Activated T-helper 17 cell treated with anti-CD3 and anti-CD28 coated beads, Interleukin-2, amount 50 U/mL, for 72 hours (primary cell): ENCODE measurements at regions not wholly inside any gene's neighbourhood (a gene's known extent, or its start where the extent isn't known, plus 50 kb on each side); places are given as distances from the start of the nearest gene placed in this dataset.
"Not testable (repeated sequence)": the region's sequence is repeated elsewhere in the genome, so short reads cannot be mapped to it uniquely, and the experiment has no call there.

Experiments used
- ATAC-seq: fragments of 150-1000 bp; cut with Tn5 transposase; replicated peaks from 2 replicates; pipeline ENCODE4 v1.10.0; 2021; ENCODE audit warnings: mild to moderate bottlenecking, moderate library complexity
- H3K27ac Mint-ChIP-seq: one replicate; pipeline ENCODE4 v1.8.0; 2022; ENCODE audit warnings: mixed read lengths
- H3K27me3 Mint-ChIP-seq: one replicate; pipeline ENCODE4 v1.8.0; 2022; ENCODE audit warnings: mixed read lengths
- H3K36me3 Mint-ChIP-seq: one replicate; pipeline ENCODE4 v1.8.0; 2022; ENCODE audit warnings: low read depth, mild to moderate bottlenecking, mixed read lengths
- H3K4me1 Mint-ChIP-seq: one replicate; pipeline ENCODE4 v1.8.0; 2022; ENCODE audit warnings: mixed read lengths
- H3K4me3 Mint-ChIP-seq: one replicate; pipeline ENCODE4 v1.8.0; 2022; ENCODE audit warnings: mild to moderate bottlenecking, mixed read lengths
- H3K9me3 Mint-ChIP-seq: one replicate; pipeline ENCODE4 v1.8.0; 2022; ENCODE audit warnings: mixed read lengths

GRCh38 chr5:39698838-39699560 is 274.2 kb upstream of the DAB2 start:
- Mint-ChIP-seq H3K27me3 (peaks cover 3% of the 10 kb centered on the region), H3K4me1 (no peaks in the 10 kb centered on the region), H3K4me3 (no peak overlapping the region), H3K9me3 (no peaks in the 10 kb centered on the region), H3K27ac (no peak overlapping the region), H3K36me3 (no peaks in the 10 kb centered on the region)
- ATAC-seq: no peak

- no peak for ATAC-seq
- no peaks in the 10 kb centered on the region for H3K9me3 Mint-ChIP-seq
- H3K4me1 Mint-ChIP-seq: no peaks in the 10 kb centered on the region
- H3K27ac Mint-ChIP-seq: no peak overlapping the region
- no peaks in the 10 kb centered on the region for H3K36me3 Mint-ChIP-seq
- H3K4me3 Mint-ChIP-seq: no peak overlapping the region
- H3K27me3 Mint-ChIP-seq: peaks cover 3% of the 10 kb centered on the region
Observed at GRCh38 chr5:39697881-39698280, 273.1 kb upstream of the DAB2 start.

- H3K27ac Mint-ChIP-seq: no peak overlapping the region
- H3K27me3 Mint-ChIP-seq: peaks cover 7% of the 10 kb centered on the region
- no peak for ATAC-seq
- H3K9me3 Mint-ChIP-seq: no peaks in the 10 kb centered on the region
- no peaks in the 10 kb centered on the region for H3K4me1 Mint-ChIP-seq
- no peaks in the 10 kb centered on the region for H3K36me3 Mint-ChIP-seq
- no peak overlapping the region for H3K4me3 Mint-ChIP-seq
Observed at GRCh38 chr5:39696672-39697398, 272.1 kb upstream of the DAB2 start.

- Mint-ChIP-seq H3K27ac (no peak overlapping the region), H3K9me3 (no peaks in the 10 kb centered on the region), H3K36me3 (no peaks in the 10 kb centered on the region), H3K4me3 (no peak overlapping the region), H3K27me3 (peaks cover 15% of the 10 kb centered on the region), H3K4me1 (no peaks in the 10 kb centered on the region)
- no peak for ATAC-seq
Observed at GRCh38 chr5:39691993-39692392, 267.2 kb upstream of the DAB2 start.

GRCh38 chr5:39691136-39691535 is 266.4 kb upstream of the DAB2 start:
- H3K36me3 Mint-ChIP-seq: no peaks in the 10 kb centered on the region
- H3K27me3 Mint-ChIP-seq: peaks cover 15% of the 10 kb centered on the region
- H3K9me3 Mint-ChIP-seq: no peaks in the 10 kb centered on the region
- H3K4me3 Mint-ChIP-seq: no peak overlapping the region
- no peak overlapping the region for H3K27ac Mint-ChIP-seq
- H3K4me1 Mint-ChIP-seq: no peaks in the 10 kb centered on the region
- ATAC-seq: no peak

GRCh38 chr5:39689919-39690318 is 265.1 kb upstream of the DAB2 start:
- Mint-ChIP-seq H3K4me3 (no peak overlapping the region), H3K27me3 (peaks cover 16% of the 10 kb centered on the region), H3K27ac (no peak overlapping the region), H3K4me1 (no peaks in the 10 kb centered on the region), H3K36me3 (no peaks in the 10 kb centered on the region), H3K9me3 (no peaks in the 10 kb centered on the region)
- no peak for ATAC-seq

GRCh38 chr5:39687924-39688323 is 263.1 kb upstream of the DAB2 start:
- not testable (repeated sequence) for H3K4me3 Mint-ChIP-seq, H3K9me3 Mint-ChIP-seq, H3K36me3 Mint-ChIP-seq, ATAC-seq, H3K4me1 Mint-ChIP-seq, H3K27ac Mint-ChIP-seq
- peaks cover 15% of the 10 kb centered on the region for H3K27me3 Mint-ChIP-seq

GRCh38 chr5:39680213-39680612 is 255.4 kb upstream of the DAB2 start:
- H3K4me3 Mint-ChIP-seq: no peak overlapping the region
- H3K27ac Mint-ChIP-seq: no peak overlapping the region
- no peaks in the 10 kb centered on the region for H3K36me3 Mint-ChIP-seq
- H3K27me3 Mint-ChIP-seq: peaks cover 9% of the 10 kb centered on the region
- no peaks in the 10 kb centered on the region for H3K9me3 Mint-ChIP-seq
- ATAC-seq: no peak
- no peaks in the 10 kb centered on the region for H3K4me1 Mint-ChIP-seq

- no peak overlapping the region for H3K27ac Mint-ChIP-seq
- H3K4me1 Mint-ChIP-seq: no peaks in the 10 kb centered on the region
- H3K4me3 Mint-ChIP-seq: no peak overlapping the region
- peaks cover 11% of the 10 kb centered on the region for H3K27me3 Mint-ChIP-seq
- no peaks in the 10 kb centered on the region for H3K36me3 Mint-ChIP-seq
- no peak for ATAC-seq
- H3K9me3 Mint-ChIP-seq: no peaks in the 10 kb centered on the region
Observed at GRCh38 chr5:39678534-39678933, 253.8 kb upstream of the DAB2 start.

GRCh38 chr5:39675676-39676075 is 250.9 kb upstream of the DAB2 start:
- H3K27ac Mint-ChIP-seq: no peak overlapping the region
- no peaks in the 10 kb centered on the region for H3K9me3 Mint-ChIP-seq
- ATAC-seq: no peak
- peaks cover 14% of the 10 kb centered on the region for H3K27me3 Mint-ChIP-seq
- H3K4me1 Mint-ChIP-seq: no peaks in the 10 kb centered on the region
- no peak overlapping the region for H3K4me3 Mint-ChIP-seq
- no peaks in the 10 kb centered on the region for H3K36me3 Mint-ChIP-seq

GRCh38 chr5:39674209-39675082 is 249.7 kb upstream of the DAB2 start:
- H3K4me1 Mint-ChIP-seq: no peaks in the 10 kb centered on the region
- no peak for ATAC-seq
- no peaks in the 10 kb centered on the region for H3K9me3 Mint-ChIP-seq
- no peak overlapping the region for H3K27ac Mint-ChIP-seq
- H3K4me3 Mint-ChIP-seq: no peak overlapping the region
- peaks cover 12% of the 10 kb centered on the region for H3K27me3 Mint-ChIP-seq
- no peaks in the 10 kb centered on the region for H3K36me3 Mint-ChIP-seq

- ATAC-seq: no peak
- no peaks in the 10 kb centered on the region for H3K4me1 Mint-ChIP-seq
- no peak overlapping the region for H3K27ac Mint-ChIP-seq
- H3K9me3 Mint-ChIP-seq: no peaks in the 10 kb centered on the region
- peaks cover 11% of the 10 kb centered on the region for H3K27me3 Mint-ChIP-seq
- H3K4me3 Mint-ChIP-seq: no peak overlapping the region
- H3K36me3 Mint-ChIP-seq: no peaks in the 10 kb centered on the region
Observed at GRCh38 chr5:39671561-39671961, 246.8 kb upstream of the DAB2 start.

GRCh38 chr5:39670955-39671354 is 246.2 kb upstream of the DAB2 start:
- Mint-ChIP-seq H3K36me3 (no peaks in the 10 kb centered on the region), H3K4me1 (no peaks in the 10 kb centered on the region), H3K4me3 (no peak overlapping the region), H3K27me3 (peaks cover 11% of the 10 kb centered on the region), H3K9me3 (no peaks in the 10 kb centered on the region), H3K27ac (no peak overlapping the region)
- ATAC-seq: no peak

- Mint-ChIP-seq H3K9me3 (no peaks in the 10 kb centered on the region), H3K36me3 (no peaks in the 10 kb centered on the region)
Observed at GRCh38 chr5:39670391-39670790, 245.6 kb upstream of the DAB2 start.

GRCh38 chr5:39668980-39669379 is 244.2 kb upstream of the DAB2 start:
- H3K27ac Mint-ChIP-seq: no peak overlapping the region
- H3K27me3 Mint-ChIP-seq: peaks cover 8% of the 10 kb centered on the region
- no peak for ATAC-seq
- H3K36me3 Mint-ChIP-seq: no peaks in the 10 kb centered on the region
- no peaks in the 10 kb centered on the region for H3K4me1 Mint-ChIP-seq
- H3K9me3 Mint-ChIP-seq: no peaks in the 10 kb centered on the region
- H3K4me3 Mint-ChIP-seq: no peak overlapping the region

More at GRCh38 chr5:39670391-39670790, 245.6 kb upstream of the DAB2 start:
- Mint-ChIP-seq H3K27ac (no peak overlapping the region), H3K27me3 (peaks cover 11% of the 10 kb centered on the region), H3K4me1 (no peaks in the 10 kb centered on the region), H3K4me3 (no peak overlapping the region)
- no peak for ATAC-seq
